Pulmonary artery endothelial cell (primary cell): ENCODE measurements at regions not wholly inside any gene's neighbourhood (a gene's known extent, or its start where the extent isn't known, plus 50 kb on each side); places are given as distances from the start of the nearest gene placed in this dataset.

ENCODE experiments used
- DNase-seq: peaks from one replicate; pipeline ENCODE4 v3.0.0-alpha.2; 2011; ENCODE audit warnings: low read depth, low spot score

GRCh38 chr17:71320009-71320796, 800.6 kb upstream of the SOX9 start:
- no peak for DNase-seq

GRCh38 chr17:71325117-71325516, 795.7 kb upstream of the SOX9 start:
- DNase-seq = no peak

DNA sequence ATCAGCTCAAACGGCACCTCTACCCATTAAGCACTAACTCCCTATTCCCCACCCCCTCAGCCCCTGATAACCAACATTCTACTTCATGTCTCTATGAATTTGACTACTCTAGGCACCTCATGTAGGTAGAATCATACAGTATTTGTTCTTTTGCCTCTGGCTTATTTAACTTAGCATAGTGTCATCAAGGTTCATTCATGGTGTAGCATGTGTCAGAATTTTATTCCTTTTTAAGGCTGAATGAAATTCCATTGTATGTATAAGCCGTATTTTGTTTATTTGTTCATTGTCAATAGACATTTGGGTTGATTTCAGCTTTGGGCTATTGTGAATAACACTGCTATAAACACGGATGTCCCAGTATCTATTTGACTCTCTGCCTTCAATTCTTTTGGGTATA, 794.9 kb upstream of the SOX9 start:
- no peak for DNase-seq

- no peak for DNase-seq
Observed at GRCh38 chr17:71327376-71328059, 793.3 kb upstream of the SOX9 start.

GRCh38 chr17:71329310-71330098, 791.3 kb upstream of the SOX9 start:
- DNase-seq = no peak

DNA sequence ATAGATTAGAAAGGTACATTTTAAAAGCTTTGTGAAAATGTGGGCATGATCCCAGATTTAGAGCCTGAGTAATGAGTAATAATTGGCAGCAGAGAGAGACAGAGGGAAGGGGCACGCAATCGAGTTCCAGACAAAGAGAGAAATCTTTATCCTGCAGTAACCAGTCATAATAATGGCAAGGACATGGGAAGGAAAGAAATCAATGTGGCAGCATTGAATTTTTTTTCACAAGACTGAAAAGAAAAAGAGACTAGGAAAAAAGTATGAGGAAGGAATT, 790.8 kb upstream of the SOX9 start:
- no peak for DNase-seq

- no peak for DNase-seq
Observed at GRCh38 chr17:71331754-71332325, 789.0 kb upstream of the SOX9 start.

DNA sequence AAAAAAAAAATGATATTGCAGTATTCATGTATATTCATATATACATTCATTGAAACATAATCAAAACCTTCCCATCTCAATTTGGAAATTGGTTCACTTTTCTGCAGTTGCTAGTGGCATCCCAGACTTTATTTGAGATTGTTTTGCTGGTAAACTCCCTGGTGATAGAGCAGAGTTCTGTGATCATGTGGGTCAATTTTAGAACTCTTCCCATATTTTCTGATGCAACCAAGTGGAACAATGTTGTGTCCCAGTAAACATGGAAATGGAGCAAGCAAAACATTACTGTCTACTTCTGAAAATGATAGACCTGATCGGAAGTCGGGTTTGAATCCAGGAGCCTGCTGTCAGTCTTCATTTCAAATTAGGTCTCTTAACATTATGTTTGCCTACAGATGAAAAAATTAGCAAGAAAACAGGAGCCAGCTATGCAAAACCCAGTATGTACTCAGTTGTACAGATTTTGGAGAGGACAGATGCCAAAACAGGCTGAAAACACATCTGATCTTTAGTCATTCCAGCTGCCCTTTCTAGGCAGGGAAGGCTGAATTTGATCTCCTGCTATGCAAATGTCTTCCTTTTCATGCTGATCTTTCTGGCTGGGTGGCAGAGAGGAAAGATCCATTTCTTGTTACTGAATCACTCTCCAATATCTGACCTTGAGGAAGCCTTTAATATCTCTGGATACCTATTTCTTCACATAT, 786.6 kb upstream of the SOX9 start:
- no peak for DNase-seq

GRCh38 chr17:71335212-71335611, 785.6 kb upstream of the SOX9 start:
- DNase-seq = no peak

DNA sequence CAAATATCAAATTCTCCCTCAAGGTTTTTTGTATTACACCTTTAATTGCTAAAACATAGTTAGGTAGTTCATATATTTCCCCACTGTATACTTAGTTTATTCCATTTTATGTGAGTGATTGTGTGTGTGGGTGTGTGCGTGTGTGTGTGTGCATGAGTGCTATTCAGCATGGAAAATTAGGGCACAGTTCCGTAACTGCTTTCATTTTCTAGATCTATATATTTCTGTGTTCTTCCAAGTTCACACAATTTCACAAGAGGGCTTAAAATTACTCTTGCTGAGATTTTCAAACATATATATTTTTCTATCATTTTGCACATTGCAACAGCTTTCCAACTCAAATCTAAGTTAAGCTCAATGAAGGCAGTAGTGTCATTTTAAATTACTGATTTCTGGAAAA, 782.9 kb upstream of the SOX9 start:
- DNase-seq = no peak

DNA sequence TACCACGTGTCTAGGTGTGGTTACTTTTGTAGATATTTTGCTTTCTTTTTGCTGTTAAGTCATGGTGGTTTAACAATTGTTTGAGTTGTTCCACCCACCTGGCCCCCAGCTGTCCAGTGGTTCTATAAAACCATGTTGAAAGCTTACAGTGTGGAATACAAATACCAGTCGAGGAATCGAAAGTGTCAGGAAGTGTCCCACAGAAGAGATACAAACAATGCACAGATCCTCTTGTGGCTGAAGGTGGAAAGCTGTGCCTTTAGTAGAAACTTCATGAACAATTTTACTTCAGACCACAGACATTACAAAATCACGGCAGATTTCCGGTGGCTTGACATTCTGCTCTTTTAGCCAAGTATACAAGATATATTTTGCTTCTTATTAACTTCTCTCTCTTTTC, 782.4 kb upstream of the SOX9 start:
- no peak for DNase-seq

GRCh38 chr17:71339206-71339605, 781.6 kb upstream of the SOX9 start:
- no peak for DNase-seq

DNA sequence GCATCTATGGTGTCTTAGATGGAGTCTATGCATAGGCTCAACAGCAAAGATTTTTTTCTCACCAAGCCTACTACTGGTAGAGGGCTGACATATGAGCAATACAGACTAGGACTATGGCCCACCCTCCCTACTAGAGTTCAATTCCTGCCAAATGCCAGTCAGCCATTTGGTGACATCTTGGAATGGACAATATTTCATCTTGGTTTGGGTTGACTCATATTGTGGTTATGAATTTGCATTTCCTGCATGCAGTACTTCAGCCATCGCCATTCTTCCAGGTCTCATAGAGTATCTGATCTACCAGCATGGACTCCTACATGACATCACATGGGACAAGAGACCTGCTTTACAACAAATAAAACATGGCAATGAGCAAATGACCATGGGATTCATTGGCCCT, 778.1 kb upstream of the SOX9 start:
- no peak for DNase-seq

DNA sequence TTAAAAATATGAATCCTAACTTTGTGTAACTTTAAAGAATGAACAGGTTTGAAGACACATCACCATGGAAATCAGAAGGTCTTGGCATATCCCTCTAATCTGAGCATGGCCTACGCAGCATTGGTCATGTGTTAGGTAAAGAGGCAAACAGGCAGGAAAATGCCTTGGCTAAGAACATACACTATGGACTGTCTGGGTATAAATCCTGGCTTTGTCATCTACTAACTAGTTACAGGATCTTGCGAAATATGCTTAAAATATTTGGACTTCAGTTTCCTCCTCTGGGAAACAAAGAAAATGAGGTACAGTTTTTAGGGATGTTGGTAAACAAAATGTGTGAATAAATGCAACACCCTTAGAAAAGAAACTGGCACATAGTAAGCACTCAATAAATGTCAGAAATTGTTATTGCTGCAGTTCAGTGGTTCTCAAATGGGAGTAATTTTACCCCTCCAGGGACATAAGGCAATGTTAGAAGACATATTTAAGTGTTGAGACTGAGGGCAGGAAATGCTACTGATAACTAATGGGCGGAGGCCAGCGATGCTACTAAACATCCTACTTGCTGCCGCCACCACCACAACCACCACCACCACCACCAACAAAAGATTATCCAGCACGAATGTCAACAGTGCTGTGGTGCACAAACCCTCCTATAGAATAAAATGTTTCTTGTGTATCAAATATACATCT, 770.8 kb upstream of the SOX9 start:
- no peak for DNase-seq

- DNase-seq = no peak
Observed at GRCh38 chr17:71360301-71360700, 760.5 kb upstream of the SOX9 start.

- no peak for DNase-seq
Observed at GRCh38 chr17:71361656-71362450, 759.0 kb upstream of the SOX9 start.

DNA sequence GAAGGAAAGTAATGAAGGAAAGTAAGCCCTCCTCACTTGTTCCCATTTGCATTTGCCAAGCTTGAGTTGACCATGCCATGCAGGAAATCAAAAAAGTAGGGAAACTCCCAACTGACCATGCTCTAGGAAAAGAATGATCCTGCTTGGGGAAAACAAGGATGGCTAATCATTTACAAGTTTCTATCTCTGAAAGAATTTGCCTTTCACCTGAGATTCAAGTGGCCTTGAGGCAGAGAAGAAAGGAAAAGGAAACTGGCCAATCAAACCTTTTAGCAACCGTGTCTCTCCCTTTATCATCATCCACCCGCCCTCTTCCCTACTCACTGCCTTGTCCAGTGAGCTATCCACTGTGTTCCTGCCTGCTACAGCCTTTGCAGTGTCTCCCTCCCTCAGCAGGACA, 757.2 kb upstream of the SOX9 start:
- no peak for DNase-seq

- DNase-seq = no peak
Observed at GRCh38 chr17:71371809-71372208, 749.0 kb upstream of the SOX9 start.

DNA sequence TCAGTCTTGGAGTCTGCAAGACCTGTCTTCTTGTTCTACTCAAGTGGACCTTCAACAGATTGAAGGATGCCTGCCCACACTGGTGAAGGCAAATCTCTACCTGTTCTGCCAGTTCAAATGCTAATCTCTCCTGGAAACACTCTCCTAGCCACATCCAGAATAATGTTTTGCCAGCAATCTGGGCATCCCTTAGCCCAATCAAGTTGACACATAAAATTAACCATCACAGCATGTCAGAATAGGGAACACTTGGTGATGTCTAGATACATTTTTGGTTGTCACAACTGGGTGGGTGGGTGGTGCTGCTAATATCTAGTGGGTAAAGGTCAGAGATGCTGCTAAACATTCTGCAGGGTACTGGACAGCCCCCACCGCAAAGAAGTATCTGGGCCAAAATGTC, 744.9 kb upstream of the SOX9 start:
- no peak for DNase-seq

DNA sequence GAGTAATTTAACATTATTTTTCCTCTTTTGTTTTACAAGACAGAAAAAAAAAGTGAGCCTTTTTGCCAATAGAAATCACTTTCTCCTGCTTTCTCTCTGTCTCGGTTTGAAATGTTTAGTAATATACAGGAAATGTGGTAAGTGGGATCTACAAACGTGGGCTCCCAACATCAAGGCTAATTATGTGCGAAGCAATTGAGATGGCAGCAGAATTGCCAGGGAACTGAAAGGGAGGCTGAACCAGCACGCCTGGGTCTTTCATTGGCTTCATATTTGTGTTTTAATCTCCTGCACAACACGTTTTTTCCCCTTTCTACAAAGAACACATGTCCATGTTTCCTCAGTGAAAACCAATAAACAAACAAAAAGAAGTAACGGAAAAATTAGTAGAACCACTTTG, 743.9 kb upstream of the SOX9 start:
- DNase-seq = no peak
